HT1080 (cell line): ENCODE measurements at regions not wholly inside any gene's neighbourhood (a gene's known extent, or its start where the extent isn't known, plus 50 kb on each side); places are given as distances from the start of the nearest gene placed in this dataset.

Experiments used
- DNase-seq: peaks from one replicate; pipeline ENCODE4 v3.0.0-alpha.2; 2015; ENCODE audit warnings: low read depth

- DNase-seq = no peak
Observed at GRCh38 chr2:239506961-239507360, 106.1 kb upstream of the HDAC4 start.

GRCh38 chr2:239506101-239506857 is 105.5 kb upstream of the HDAC4 start:
- DNase-seq = no peak

GRCh38 chr2:239504643-239505235 is 103.9 kb upstream of the HDAC4 start:
- no peak for DNase-seq

- peak; percentile 7 for DNase-seq
Observed at GRCh38 chr2:239502430-239503186, 101.8 kb upstream of the HDAC4 start.

GRCh38 chr2:239500574-239501550 is 100.0 kb upstream of the HDAC4 start:
- DNase-seq = no peak

GRCh38 chr2:239499726-239500573 is 99.1 kb upstream of the HDAC4 start:
- DNase-seq = no peak

GRCh38 chr2:239498981-239499634 is 98.3 kb upstream of the HDAC4 start:
- DNase-seq = no peak

GRCh38 chr2:239498576-239498975 is 97.8 kb upstream of the HDAC4 start:
- DNase-seq = no peak

GRCh38 chr2:239496700-239497099 is 95.9 kb upstream of the HDAC4 start:
- DNase-seq = peak; percentile 30

- DNase-seq = no peak
Observed at GRCh38 chr2:239495791-239496233, 95.0 kb upstream of the HDAC4 start.

GRCh38 chr2:239495175-239495574 is 94.4 kb upstream of the HDAC4 start:
- DNase-seq = no peak

- DNase-seq = no peak
Observed at GRCh38 chr2:239494578-239494977, 93.8 kb upstream of the HDAC4 start.

- no peak for DNase-seq
Observed at GRCh38 chr2:239489481-239489880, 88.7 kb upstream of the HDAC4 start.

GRCh38 chr2:239488125-239488524 is 87.3 kb upstream of the HDAC4 start:
- no peak for DNase-seq

- DNase-seq = no peak
Observed at GRCh38 chr2:239487272-239487671, 86.5 kb upstream of the HDAC4 start.

- no peak for DNase-seq
Observed at GRCh38 chr2:239485622-239486021, 84.8 kb upstream of the HDAC4 start.

GRCh38 chr2:239484571-239485355 is 83.9 kb upstream of the HDAC4 start:
- DNase-seq = no peak

GRCh38 chr2:239482778-239483712 is 82.2 kb upstream of the HDAC4 start:
- DNase-seq = no peak
